ENCODE measurements at regions not wholly inside any gene's neighbourhood (a gene's known extent, or its start where the extent isn't known, plus 50 kb on each side); places are given as distances from the start of the nearest gene placed in this dataset.

DNA sequence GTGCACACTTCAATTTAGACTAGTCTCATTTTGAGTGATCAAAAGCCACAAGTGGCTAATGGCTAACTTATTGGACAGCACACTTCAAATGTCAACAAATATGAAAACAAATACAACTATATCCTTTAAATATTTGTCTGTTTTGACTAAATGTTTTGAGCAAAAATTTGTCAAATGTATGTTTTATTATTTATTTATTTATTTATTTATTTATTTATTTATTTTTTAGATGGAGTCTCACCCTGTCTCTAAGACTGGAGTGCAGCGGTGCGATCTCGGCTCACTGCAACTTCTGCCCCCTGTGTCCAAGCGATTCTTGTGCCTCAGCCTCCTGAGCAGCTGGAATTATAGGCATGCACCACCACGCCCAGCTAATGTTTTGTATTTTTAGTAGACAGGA is 1392.1 kb upstream of the WWC1 start:
- no peaks in the 10 kb centered on the region for H3K4me1 Mint-ChIP-seq (ENCODE audit: insufficient read depth, unreplicated experiment)
- CTCF ChIA-PET: no interaction called here

GRCh38 chr5:166904571-166904970 is 1386.9 kb upstream of the WWC1 start:
- BruUV-seq (replicated peaks): no TSS peak
- Mint-ChIP-seq H3K9me3 (ENCODE audit: unreplicated experiment) (peaks cover 7% of the 10 kb centered on the region), H3K4me1 (ENCODE audit: insufficient read depth, unreplicated experiment) (peaks cover 26% of the 10 kb centered on the region), H3K27me3 (ENCODE audit: insufficient read depth, unreplicated experiment) (no peaks in the 10 kb centered on the region), H3K27ac (ENCODE audit: low read depth, unreplicated experiment) (no peak overlapping the region), H3K36me3 (ENCODE audit: insufficient read depth, unreplicated experiment) (no peaks in the 10 kb centered on the region), H3K4me3 (ENCODE audit: unreplicated experiment) (no peak overlapping the region)
- intact Hi-C loops (cut with micrococcal nuclease): no loop called here
- POLR2A ChIA-PET: interaction anchor here (0.6 kb wide), 1 partner anchor 14 kb away, joined by 3 read pairs; no protein-coding TSS in a partner anchor
- CTCF ChIA-PET: interaction anchor here (0.6 kb wide), 2 partner anchors 475 to 665 kb away, joined by 4 read pairs; no protein-coding TSS in a partner anchor
- DNase-seq (ENCODE audit: unreplicated experiment): no peak
- TF ChIP-seq CTCF (IDR thresholded peaks at IDR 0.05; ENCODE audit: unreplicated experiment): no peak

More for the DNA sequence above, 1392.1 kb upstream of the WWC1 start:
- H3K9me3 Mint-ChIP-seq (ENCODE audit: unreplicated experiment): peaks cover 7% of the 10 kb centered on the region
- DNase-seq (ENCODE audit: unreplicated experiment): no peak
- no peak overlapping the region for H3K27ac Mint-ChIP-seq (ENCODE audit: low read depth, unreplicated experiment)
- intact Hi-C loops (cut with micrococcal nuclease): no loop called here
- no TSS peak for BruUV-seq (replicated peaks)
- POLR2A ChIA-PET: no interaction called here
- no peak for TF ChIP-seq CTCF (IDR thresholded peaks at IDR 0.05; ENCODE audit: unreplicated experiment)
- no peaks in the 10 kb centered on the region for H3K27me3 Mint-ChIP-seq (ENCODE audit: insufficient read depth, unreplicated experiment)
- no peaks in the 10 kb centered on the region for H3K36me3 Mint-ChIP-seq (ENCODE audit: insufficient read depth, unreplicated experiment)
- no peak overlapping the region for H3K4me3 Mint-ChIP-seq (ENCODE audit: unreplicated experiment)

DNA sequence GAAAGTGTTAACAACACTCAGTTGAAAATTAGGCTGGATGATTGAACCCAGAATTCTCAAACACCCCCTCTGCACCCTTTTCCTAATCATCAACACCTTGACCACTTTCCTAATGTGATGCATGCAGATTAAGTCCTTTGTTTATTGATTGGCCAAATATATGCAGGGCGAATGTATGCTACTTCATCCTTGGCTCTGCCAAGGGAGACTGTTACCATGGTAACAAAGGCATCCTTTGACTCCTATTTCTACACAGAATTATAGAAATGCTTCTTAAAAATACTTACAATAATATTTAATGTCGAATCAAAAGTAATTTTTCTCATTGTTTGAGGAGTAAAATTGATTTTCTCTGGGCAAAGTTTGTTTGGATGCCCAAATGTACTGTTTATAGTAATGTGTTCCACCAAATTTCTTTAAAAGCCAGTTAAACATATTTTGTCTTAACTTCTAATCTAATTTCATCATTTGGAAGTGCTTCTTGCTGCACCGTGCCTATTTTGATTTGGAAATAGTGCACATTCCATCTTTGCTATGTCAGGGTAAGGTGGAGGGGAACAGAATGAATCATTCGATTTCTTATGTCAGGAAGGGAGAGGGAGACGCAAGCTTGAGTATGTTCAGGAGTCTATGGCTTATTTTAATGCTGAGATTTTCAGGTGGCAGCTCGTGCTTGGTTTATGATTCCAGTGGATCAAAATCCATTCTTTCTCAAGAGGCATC is 1384.3 kb upstream of the WWC1 start:
- peaks cover 30% of the 10 kb centered on the region for H3K4me1 Mint-ChIP-seq (ENCODE audit: insufficient read depth, unreplicated experiment)
- no peaks in the 10 kb centered on the region for H3K9me3 Mint-ChIP-seq (ENCODE audit: unreplicated experiment)
- no peaks in the 10 kb centered on the region for H3K27me3 Mint-ChIP-seq (ENCODE audit: insufficient read depth, unreplicated experiment)
- H3K4me3 Mint-ChIP-seq (ENCODE audit: unreplicated experiment): no peak overlapping the region
- intact Hi-C loops (cut with micrococcal nuclease): loop anchor here (5.0 kb wide), 1 partner anchor 140 kb away; no protein-coding TSS in a partner anchor
- no TSS peak for BruUV-seq (replicated peaks)
- DNase-seq (ENCODE audit: unreplicated experiment): peak; percentile 88
- peak overlapping the region; percentile 63 for H3K27ac Mint-ChIP-seq (ENCODE audit: low read depth, unreplicated experiment)
- TF ChIP-seq CTCF (IDR thresholded peaks at IDR 0.05; ENCODE audit: unreplicated experiment): no peak
- H3K36me3 Mint-ChIP-seq (ENCODE audit: insufficient read depth, unreplicated experiment): no peaks in the 10 kb centered on the region
- CTCF ChIA-PET: no interaction called here
- POLR2A ChIA-PET: no interaction called here

GRCh38 chr5:166909040-166909439 is 1382.4 kb upstream of the WWC1 start:
- no peaks in the 10 kb centered on the region for H3K36me3 Mint-ChIP-seq (ENCODE audit: insufficient read depth, unreplicated experiment)
- TF ChIP-seq CTCF (IDR thresholded peaks at IDR 0.05; ENCODE audit: unreplicated experiment): no peak
- no TSS peak for BruUV-seq (replicated peaks)
- no peaks in the 10 kb centered on the region for H3K27me3 Mint-ChIP-seq (ENCODE audit: insufficient read depth, unreplicated experiment)
- intact Hi-C loops (cut with micrococcal nuclease): loop anchor here (5.0 kb wide), 1 partner anchor 138 kb away; no protein-coding TSS in a partner anchor
- no peak overlapping the region for H3K4me3 Mint-ChIP-seq (ENCODE audit: unreplicated experiment)
- POLR2A ChIA-PET: interaction anchor here (0.7 to 0.9 kb wide), 2 partner anchors 13 to 72 kb away, joined by 4 read pairs; no protein-coding TSS in a partner anchor
- peak; percentile 91 for DNase-seq (ENCODE audit: unreplicated experiment)
- CTCF ChIA-PET: interaction anchor here (0.6 kb wide), 1 partner anchor 657 kb away, joined by 5 read pairs; no protein-coding TSS in a partner anchor
- H3K9me3 Mint-ChIP-seq (ENCODE audit: unreplicated experiment): no peaks in the 10 kb centered on the region
- H3K27ac Mint-ChIP-seq (ENCODE audit: low read depth, unreplicated experiment): peak overlapping the region; percentile 30
- peaks cover 30% of the 10 kb centered on the region for H3K4me1 Mint-ChIP-seq (ENCODE audit: insufficient read depth, unreplicated experiment)

Data from MCF 10A (cell line).